GM18907 (cell line): ENCODE measurements at regions not wholly inside any gene's neighbourhood (a gene's known extent, or its start where the extent isn't known, plus 50 kb on each side); places are given as distances from the start of the nearest gene placed in this dataset.
A peak's percentile ranks its signal among the peaks of the same experiment; 100 is the strongest.

Experiments used
- ATAC-seq: cut with Tn5 transposase; IDR thresholded peaks from one replicate; pipeline ENCODE4 v1.9.1; 2021; ENCODE audit warnings: mild to moderate bottlenecking, moderate library complexity; ENCODE audit not compliant: unreplicated experiment

DNA sequence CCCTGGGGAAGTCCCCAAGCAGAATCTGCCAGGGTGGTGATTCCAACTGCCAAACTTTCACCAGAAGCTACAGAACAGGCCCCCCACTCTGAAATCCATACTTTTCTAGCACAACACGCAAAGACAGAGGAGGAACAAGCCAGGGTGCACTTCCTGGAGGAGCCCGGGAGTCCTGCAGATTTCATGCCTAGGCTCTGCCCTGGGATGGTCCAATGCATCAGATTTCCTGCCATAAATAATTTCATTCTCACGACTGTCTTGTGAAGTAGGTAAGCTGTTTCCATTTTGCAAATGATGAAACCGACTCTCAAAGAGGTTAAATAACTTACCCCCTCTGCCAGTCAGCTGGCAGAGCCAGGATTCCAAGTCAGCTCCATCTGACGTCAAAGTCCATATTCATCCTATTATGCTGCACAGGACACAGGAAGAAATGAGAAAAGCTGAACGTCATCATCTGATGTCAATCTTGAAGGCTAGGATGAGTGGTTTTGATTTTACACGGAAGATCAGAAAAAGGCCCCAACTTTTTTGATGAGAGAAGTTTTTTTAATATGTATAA is 134.8 kb upstream of the IGF1R start:
- no peak for ATAC-seq

DNA sequence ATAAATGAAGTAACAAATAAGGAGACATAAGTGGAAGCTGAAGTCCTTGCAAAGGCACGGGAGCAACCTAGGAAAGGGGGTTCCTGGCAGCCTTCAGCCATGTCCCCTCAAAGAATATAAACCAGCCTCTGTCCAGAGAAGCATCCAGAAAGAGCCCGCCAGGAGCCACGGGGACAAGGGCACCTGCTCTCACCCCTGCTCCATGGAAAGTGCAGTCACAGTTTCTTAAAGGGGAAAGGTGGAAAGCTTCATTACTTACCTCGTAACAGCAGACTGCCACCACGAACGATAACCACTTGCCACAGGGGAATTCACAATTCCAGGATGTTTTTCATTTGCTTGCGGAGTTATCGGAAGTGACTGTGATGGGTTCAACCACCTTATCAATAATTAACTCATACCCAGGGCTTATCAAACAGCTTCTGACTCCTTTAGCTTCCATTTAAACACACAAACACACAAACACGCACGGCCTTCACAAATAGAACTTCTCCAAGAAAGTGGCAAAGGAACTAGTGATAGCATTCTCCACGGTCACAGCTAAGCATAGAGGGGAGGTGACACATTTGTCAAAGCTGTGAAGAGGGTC is 134.2 kb upstream of the IGF1R start:
- no peak for ATAC-seq

DNA sequence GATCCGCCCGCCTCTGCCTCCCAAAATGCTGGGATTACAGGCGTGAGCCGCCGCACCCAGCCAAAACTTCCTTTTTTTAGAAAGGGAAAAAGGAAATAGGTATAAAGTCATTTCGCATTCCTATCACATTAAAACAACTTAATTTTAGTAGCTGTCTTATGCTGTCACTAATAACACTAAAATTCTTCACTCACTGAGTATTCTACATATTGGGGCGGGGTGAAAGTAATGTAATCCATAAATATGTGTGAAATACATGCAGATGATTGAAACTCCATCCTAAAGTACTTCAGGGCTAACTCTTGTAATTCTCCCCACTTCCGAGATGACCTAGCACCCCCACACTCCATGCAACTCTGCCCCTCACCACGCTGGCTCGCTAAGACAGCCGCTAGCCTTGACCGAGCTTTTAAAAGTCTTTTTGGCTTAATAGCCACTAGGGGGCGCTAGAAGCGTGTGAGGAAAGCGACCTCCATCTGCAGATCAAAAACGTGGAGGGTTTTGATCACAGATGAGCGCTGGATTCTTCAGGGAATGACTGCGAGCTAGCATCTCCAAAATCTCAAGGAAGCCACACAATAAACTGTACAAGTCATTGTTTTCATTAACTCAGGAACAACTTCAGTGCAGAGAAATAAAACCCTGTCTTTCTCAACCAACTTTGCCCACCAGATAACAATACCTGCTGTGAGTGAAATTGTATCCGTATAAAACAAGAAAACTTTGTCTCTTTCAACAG is 129.3 kb upstream of the IGF1R start:
- ATAC-seq = peak; percentile 82

DNA sequence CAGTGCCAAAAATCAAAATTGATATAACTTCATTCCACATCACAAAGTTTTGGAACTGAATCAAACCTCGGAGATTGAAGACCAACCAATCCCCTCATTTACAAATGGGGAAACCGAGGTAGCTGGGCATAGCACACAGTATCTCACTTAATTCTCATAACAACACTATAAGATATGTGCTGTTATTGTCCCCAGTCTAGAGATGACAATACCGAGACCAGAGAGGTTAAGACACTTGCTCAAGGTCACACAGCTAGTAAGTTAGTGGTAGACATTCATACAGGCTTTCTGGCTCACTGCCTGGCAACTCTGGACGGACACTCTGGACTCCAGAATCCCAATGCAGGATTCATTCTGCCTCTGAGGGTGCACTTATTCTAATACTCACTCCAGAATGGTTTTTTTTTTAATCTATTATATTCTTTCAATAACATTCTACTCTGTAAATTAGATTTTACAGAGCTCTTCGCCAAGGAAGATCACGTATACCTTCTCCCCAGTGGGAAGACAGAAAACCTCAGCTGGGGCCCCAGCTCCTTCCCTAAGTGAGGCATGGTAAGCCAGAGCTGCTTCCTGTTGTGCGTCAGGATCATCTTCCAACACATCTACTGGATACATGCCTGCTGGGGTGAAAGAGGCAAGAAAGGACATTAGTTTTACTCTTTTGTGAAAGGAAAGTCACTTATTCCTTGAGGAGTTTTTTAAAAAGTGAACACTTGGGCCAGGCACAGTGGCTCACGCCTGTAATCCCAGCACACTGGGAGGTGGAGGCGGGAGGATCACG is 128.4 kb upstream of the IGF1R start:
- no peak for ATAC-seq

GRCh38 chr15:98522127-98522526 is 126.2 kb upstream of the IGF1R start:
- ATAC-seq = no peak

GRCh38 chr15:98523912-98524662 is 124.3 kb upstream of the IGF1R start:
- no peak for ATAC-seq

- ATAC-seq = no peak
These were observed 123.3 kb upstream of the IGF1R start for GRCh38 chr15:98524838-98525660.

- no peak for ATAC-seq
These were observed 122.7 kb upstream of the IGF1R start for GRCh38 chr15:98525661-98526001.

DNA sequence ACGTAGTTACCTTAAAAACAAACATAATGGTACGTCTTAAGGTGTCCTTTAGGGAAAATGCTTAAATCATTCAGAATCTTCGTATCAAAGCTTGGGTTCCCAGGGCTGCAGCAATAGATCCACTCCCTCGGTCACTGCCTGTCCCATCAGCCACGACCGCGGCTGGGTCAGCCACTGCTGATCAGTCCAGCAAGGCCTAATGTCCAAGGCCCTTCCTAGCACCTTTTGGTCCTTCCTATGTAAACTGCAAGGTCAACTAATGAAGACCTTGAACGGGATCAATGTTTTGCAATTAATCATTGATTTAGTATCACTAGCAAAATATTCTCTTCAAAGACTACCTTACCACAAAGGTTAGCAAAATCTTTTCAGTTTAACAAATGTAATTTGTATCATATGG is 122.2 kb upstream of the IGF1R start:
- no peak for ATAC-seq

DNA sequence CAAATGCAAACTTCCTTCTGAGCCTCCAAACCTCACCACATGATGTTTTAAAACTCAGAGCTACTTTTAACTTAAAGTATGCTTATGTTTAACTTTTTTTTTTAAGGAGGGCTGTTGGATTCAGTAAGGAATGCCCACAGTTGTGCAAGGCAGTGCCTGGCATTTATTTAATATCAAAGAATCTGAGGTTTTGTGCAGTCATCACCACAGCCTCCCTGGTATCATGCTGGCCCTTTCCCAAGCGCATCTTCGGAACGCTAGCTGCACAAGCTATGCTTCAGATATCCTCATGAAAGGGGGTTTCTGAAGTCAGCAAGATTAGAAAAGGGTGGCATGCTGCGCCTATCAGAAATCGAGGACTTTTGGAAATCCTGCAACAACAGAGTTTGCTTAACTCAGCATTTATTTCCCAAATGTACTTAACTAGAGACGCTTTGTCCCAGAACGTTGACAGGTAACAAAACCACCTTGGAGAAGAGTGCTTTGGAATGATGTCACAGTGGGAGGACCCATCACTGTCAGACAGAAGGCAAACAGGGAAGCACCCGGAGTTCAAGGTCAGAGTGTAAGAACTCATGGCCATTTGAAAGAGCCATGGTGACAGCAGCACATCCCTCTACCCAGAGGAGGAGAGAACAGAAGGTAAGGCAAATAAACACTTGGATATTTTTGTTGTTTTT is 120.2 kb upstream of the IGF1R start:
- no peak for ATAC-seq

DNA sequence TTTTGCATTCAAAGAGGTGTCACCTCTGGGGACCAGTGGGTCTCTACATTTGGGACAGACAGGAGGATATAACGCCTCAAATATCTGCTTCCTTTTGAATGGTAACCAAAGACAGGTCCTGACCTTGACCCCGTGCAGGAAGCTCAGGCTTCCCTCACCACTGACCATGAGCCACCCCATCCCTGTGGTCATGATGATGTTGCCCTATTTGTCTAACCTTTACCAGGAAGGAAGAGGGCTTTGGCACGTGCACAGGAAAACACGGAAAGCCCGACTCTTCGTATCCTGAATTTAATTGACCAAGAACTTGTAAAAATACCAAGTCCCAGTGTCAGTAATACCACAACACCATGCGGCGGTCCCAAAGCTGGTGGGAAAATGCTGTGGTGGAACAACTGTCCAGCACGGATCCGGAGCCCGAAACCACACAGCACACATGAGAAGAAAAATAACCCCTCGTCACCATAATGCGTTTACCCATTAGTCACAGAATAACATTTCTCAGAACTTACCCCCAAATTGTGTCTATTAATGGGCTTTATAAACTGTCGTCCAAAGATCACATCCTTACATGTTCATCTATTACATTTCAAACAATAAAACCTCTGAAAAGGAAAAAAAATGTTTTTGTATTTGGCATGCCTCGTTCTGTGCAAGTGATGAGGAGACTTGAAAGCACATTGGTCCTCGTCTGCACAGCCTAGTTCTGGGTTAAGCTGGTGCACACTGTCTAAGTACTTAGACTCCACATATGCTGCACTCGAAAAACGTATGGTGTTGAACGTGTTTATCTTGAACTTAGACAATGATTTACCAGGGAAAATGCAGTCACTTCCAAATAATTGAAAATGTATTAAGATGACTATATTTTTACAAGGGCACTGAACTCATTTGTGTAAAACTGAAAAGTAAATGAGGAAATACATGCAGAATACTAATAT is 118.9 kb upstream of the IGF1R start:
- no peak for ATAC-seq

DNA sequence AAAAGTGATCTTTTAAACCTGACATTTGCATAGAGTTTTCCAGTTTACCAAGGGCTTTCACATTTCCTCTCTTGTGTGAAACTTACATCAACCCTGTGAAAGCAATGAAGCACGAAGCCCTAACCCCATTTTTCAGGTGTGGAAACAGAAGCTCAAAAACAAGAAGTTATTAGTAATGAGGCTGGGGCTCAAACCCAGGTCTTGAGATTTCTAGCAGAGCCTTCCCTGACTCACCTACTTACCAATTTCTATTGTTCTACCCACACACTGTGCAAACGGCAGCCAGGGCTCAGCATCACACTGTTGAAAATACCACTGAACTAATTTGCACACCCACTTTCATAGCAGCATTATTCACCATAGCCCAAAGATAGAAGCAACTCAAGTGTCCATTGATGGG is 117.8 kb upstream of the IGF1R start:
- no peak for ATAC-seq

DNA sequence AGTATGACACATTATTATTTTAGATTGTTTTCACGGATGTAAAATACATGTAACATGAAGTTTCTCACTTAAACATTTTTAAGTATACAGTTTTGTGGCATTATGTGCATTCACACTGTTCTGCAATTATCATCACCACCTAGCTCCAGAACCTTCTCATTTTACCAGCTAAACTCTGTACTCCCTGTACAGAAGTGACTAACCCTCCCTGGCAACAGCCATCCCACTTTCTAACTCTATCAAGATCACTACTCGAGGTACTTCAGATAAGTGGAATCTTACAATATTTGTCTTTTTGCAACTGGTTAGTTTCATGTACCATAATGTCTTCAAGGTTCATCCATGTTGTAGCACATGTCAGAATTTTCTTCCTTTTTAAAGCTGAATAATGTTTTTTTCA is 116.3 kb upstream of the IGF1R start:
- ATAC-seq = no peak

DNA sequence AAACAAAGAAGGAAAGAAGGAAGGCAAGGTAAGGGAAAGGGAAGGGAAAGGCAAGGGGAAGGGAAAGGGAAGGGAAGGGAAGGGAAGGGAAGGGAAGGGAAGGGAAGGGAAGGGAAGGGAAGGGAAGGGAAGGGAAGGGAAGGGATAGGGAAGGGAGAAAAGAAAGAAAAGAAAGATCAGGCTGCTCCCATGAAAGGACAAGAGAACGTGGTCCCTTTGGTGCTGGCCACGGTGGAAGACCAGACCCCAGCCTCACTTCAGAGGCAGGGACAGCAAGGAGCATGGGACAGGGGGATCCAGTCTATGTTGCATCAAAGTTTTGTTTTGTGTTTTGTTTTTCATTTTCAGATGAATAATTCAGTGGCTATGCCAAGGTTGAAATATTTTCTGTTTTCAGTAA is 111.4 kb upstream of the IGF1R start:
- no peak for ATAC-seq

DNA sequence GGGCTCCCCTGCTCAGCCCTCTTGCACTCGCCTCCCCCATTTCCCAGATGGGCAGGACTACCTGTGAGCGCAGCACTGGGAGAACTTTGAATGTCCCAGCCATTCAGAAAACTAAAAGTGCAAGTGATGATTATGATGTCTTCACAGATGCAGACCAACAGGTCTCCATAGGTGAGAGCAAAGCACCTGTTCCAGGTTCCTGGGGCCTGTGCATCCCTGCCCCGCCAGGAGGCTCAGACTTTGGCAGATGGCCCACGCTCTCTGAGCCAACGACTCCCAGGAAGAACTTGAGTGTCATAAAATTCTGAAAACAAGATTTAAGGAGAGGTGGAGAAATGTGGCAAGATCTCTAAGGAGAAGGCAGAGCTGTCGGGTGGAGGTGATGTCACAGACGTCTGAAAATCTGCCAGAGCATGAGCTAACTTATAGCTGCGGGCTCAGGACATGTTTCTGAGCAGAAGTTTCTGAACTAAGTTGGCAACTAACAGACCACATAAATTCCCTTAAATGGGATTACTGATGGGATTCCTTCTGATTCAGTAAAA is 110.8 kb upstream of the IGF1R start:
- no peak for ATAC-seq

DNA sequence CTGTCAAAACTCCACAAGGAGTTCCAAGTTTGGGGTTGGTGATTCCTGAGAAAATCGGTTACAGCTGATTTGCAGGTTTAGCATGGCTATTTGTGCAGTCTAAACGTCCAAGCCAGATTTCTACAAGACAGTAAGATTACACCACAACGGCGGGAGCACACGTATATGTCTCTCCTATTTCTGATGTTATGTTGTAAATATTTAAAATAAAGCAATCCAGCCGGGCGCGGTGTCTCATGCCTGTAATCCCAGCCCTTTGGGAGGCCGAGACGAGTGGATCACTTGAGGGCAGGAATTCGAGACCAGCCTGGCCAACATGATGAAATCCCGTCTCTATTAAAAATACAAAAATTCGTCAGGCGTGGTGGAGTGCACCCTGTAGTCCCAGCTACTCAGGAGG is 106.8 kb upstream of the IGF1R start:
- ATAC-seq = no peak

GRCh38 chr15:98543237-98543636 is 105.1 kb upstream of the IGF1R start:
- ATAC-seq = no peak

- ATAC-seq = no peak
These were observed 102.0 kb upstream of the IGF1R start for GRCh38 chr15:98546329-98546728.
